ENCODE measurements at regions not wholly inside any gene's neighbourhood (a gene's known extent, or its start where the extent isn't known, plus 50 kb on each side); places are given as distances from the start of the nearest gene placed in this dataset.

DNA sequence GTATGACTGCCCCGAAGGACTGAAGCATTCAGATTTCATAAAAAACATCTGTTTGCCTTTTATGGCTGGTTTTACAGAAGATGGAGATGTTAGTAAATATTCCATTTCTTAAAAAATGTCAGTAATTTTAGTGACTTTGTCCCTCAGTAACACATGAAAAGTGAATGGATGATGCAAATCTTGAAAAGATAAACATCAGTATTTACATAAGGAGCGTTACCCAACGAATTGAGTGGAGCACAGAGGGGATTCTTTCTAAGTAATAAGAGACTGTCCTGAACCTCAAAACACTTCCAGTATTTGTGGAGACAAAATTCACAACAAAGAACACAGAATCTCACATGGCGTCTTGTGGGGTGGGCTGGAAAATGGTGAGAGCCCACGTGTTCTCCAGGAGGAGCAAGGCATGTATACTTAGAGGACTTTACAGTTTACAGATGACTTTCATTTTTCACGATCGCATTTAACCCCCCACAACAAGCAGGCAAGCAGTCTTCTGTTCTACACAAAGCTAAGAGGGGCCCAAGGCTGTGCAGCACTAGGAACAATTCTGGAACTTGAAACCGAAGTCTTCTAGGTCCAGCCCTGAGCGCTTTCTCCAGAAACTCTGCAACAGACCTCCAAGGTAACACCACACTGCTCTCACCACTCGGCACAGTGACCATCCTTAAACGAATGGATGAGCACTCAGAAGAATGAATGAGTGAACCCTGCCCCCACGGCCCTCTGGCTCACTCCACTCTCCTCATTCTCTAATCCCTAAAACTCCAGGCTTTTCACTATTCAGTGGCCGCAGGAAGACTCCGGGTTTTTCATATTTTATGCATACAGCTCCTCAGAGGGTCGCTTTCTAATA, 709.8 kb downstream of the UQCRFS1 start:
- H3K4me1 ChIP-seq (ENCODE audit: control insufficient read depth, insufficient read depth, low read length, poor library complexity, severe bottlenecking): no peaks in the 10 kb centered on the region

DNA sequence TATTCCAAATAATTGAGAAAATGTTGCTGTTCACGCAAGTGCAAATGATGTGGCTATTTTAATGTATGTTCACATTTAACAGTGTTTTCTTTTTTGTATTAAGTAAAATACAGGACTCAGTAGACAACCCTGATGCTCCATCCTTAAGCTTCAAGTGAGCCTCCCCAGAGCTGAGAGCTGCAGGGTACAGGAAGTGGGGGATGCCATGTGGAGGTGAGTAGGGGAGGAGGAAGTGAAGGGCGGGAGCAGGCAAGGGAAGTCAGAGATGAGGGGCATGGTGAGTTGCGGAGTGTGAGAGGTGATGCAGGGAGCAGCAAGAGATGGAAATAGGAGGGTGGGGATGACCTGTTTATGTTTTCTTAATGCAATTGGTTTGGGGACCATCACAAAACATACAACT, 711.0 kb downstream of the UQCRFS1 start:
- Histone ChIP-seq H3K27ac (ENCODE audit: low read depth, low read length, severe bottlenecking) (no peak overlapping the region), H3K4me3 (ENCODE audit: extremely low read depth, insufficient read depth, low read length, poor library complexity, severe bottlenecking) (no peak overlapping the region), H3K4me1 (ENCODE audit: control insufficient read depth, insufficient read depth, low read length, poor library complexity, severe bottlenecking) (no peaks in the 10 kb centered on the region), H3K36me3 (ENCODE audit: control insufficient read depth, insufficient read depth, low read length) (no peaks in the 10 kb centered on the region), H3K9me3 (ENCODE audit: control insufficient read depth, low read length) (no peaks in the 10 kb centered on the region)
- 92 to 100% methylated on average over 1 to 2 of the region's 3 CpGs for WGBS, 2 experiments (ENCODE audit: insufficient coverage in 2 of 2)

More for the DNA sequence above, 709.8 kb downstream of the UQCRFS1 start:
- no peaks in the 10 kb centered on the region for H3K36me3 ChIP-seq (ENCODE audit: control insufficient read depth, insufficient read depth, low read length)
- WGBS, 2 experiments (ENCODE audit: insufficient coverage in 2 of 2): 72 to 78% methylated on average over 10 to 11 of the region's 15 CpGs
- no peak overlapping the region for H3K4me3 ChIP-seq (ENCODE audit: extremely low read depth, insufficient read depth, low read length, poor library complexity, severe bottlenecking)
- H3K27ac ChIP-seq (ENCODE audit: low read depth, low read length, severe bottlenecking): no peak overlapping the region
- H3K9me3 ChIP-seq (ENCODE audit: control insufficient read depth, low read length): no peaks in the 10 kb centered on the region

DNA sequence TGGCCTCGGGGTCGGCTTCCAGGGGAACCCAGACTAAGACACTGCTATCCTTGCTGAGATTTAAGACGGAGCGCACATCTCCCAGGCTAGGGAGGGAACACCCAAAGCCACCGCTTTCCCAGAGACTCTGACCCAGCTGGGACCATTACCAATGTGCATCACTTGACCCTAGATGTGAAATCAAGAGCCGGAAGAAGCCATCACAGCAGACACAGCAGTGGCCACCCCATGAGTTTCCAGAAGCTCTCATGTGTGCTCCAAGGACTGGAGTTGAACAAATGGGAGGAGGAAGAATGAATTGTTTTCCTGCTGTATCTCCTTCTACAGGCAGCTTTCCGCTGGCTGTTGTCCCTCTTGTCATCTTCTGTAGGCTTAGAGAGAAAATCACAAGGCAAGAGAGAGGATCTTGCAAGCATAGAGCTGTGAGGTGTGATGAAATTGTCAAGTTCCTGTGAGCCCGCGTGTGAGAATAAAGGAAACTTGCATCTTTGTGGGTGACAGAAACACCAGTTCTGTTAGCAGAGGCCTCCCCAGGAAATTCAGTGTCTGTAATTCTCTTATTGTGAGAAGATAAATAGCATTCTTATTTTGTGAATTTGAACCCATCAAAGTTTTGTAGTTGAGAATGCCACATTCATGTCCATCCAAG, 711.8 kb downstream of the UQCRFS1 start:
- 88 to 90% methylated on average over 5 to 8 of the region's 9 CpGs for WGBS, 2 experiments (ENCODE audit: insufficient coverage in 2 of 2)
- H3K36me3 ChIP-seq (ENCODE audit: control insufficient read depth, insufficient read depth, low read length): no peaks in the 10 kb centered on the region
- H3K4me1 ChIP-seq (ENCODE audit: control insufficient read depth, insufficient read depth, low read length, poor library complexity, severe bottlenecking): no peaks in the 10 kb centered on the region
- H3K4me3 ChIP-seq (ENCODE audit: extremely low read depth, insufficient read depth, low read length, poor library complexity, severe bottlenecking): no peak overlapping the region
- H3K9me3 ChIP-seq (ENCODE audit: control insufficient read depth, low read length): no peaks in the 10 kb centered on the region
- H3K27ac ChIP-seq (ENCODE audit: low read depth, low read length, severe bottlenecking): no peak overlapping the region

DNA sequence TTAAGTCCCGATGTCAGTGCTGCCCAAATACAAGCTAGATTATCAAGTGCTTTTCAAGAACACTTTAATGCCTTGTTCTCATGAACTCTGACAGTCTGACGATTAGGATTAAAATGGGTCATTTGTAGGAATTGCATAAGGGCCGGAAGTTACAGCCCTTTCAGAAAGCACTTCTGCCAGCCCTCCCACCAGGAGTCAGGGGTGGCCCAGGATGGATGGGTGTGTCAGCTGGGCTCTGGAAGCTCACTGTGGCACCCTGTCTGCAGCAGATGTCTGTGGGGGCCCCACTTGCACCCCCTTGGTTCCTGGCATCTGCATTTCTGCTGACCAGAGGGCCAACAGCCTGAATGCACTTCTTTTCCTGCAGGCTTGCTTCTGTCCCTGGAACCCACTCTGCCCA, 712.7 kb downstream of the UQCRFS1 start:
- no peak overlapping the region for H3K4me3 ChIP-seq (ENCODE audit: extremely low read depth, insufficient read depth, low read length, poor library complexity, severe bottlenecking)
- WGBS, 2 experiments (ENCODE audit: insufficient coverage in 2 of 2): 80 to 100% methylated on average over 1 to 2 of the region's 3 CpGs
- no peaks in the 10 kb centered on the region for H3K36me3 ChIP-seq (ENCODE audit: control insufficient read depth, insufficient read depth, low read length)
- no peak overlapping the region for H3K27ac ChIP-seq (ENCODE audit: low read depth, low read length, severe bottlenecking)
- no peaks in the 10 kb centered on the region for H3K4me1 ChIP-seq (ENCODE audit: control insufficient read depth, insufficient read depth, low read length, poor library complexity, severe bottlenecking)
- H3K9me3 ChIP-seq (ENCODE audit: control insufficient read depth, low read length): no peaks in the 10 kb centered on the region

DNA sequence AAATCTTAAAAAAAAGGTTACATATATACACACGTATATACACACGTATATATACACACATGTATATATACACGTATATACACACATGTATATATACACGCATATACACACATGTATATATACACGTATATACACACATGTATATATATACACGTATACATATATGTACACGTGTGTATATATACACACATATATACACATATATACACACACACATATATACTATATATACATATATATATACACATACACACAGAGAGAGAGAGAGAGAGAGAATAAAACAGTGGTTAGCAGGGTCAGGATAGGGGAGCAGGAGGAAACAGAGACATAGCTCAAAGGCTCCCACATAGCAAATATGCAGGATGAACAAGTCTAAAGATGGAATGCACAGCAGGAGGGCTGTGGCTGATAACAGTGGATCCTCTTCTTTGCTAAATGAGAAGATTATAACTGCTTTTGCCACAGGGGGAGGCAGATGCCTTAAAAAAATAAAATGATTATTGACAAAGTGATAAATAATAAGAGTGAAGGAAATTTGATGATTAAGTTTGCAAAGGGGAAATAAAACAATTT, 714.5 kb downstream of the UQCRFS1 start:
- Histone ChIP-seq H3K4me1 (ENCODE audit: control insufficient read depth, insufficient read depth, low read length, poor library complexity, severe bottlenecking) (peaks cover 6% of the 10 kb centered on the region), H3K27ac (ENCODE audit: low read depth, low read length, severe bottlenecking) (no peak overlapping the region), H3K36me3 (ENCODE audit: control insufficient read depth, insufficient read depth, low read length) (no peaks in the 10 kb centered on the region), H3K9me3 (ENCODE audit: control insufficient read depth, low read length) (no peaks in the 10 kb centered on the region), H3K4me3 (ENCODE audit: extremely low read depth, insufficient read depth, low read length, poor library complexity, severe bottlenecking) (no peak overlapping the region)
- no CpG with 5 or more reads among the region's 7 CpGs for WGBS, 2 experiments (ENCODE audit: insufficient coverage in 2 of 2)

DNA sequence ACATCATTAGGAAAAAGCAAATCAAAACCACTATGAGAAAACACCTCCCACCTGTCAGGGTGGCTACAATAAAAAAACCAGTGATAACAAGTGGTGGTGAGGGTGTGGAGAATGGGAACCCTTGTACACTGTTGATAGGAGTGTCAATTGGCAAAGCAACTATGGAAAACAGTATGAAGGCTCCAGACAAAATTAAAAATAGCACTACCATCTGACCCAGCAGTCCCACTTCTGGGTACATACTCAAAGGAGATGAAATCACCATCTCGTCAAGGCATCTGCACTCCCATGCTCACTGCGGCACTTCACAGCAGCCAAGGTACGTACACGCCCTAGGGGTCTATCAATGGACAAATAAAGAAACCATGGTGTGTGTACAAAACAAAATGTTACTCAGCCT, 715.1 kb downstream of the UQCRFS1 start:
- 88 to 93% methylated on average over 1 to 4 of the region's 4 CpGs for WGBS, 2 experiments (ENCODE audit: insufficient coverage in 2 of 2)
- Histone ChIP-seq H3K4me1 (ENCODE audit: control insufficient read depth, insufficient read depth, low read length, poor library complexity, severe bottlenecking) (peaks cover 8% of the 10 kb centered on the region), H3K36me3 (ENCODE audit: control insufficient read depth, insufficient read depth, low read length) (no peaks in the 10 kb centered on the region), H3K27ac (ENCODE audit: low read depth, low read length, severe bottlenecking) (no peak overlapping the region), H3K9me3 (ENCODE audit: control insufficient read depth, low read length) (no peaks in the 10 kb centered on the region), H3K4me3 (ENCODE audit: extremely low read depth, insufficient read depth, low read length, poor library complexity, severe bottlenecking) (no peak overlapping the region)

DNA sequence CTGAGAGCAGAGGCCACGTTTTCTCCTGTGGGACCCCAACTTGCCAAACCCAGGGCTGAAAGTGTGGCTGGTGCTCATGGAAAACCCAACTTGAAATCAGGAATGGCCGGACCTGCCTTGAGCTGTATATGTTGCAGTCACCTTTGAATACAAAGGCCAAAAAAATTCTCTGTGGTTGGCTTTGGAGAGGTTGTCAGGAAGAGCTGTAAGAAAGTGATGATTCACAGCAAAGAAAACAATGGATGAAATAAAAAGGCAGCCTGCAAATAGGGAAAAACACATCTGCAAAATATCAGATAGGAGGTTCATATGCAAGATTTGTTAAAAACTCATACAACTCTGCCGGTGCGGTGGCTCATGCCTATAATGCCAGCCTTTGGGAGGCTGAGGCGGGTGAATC, 715.8 kb downstream of the UQCRFS1 start:
- no peaks in the 10 kb centered on the region for H3K9me3 ChIP-seq (ENCODE audit: control insufficient read depth, low read length)
- no peak overlapping the region for H3K4me3 ChIP-seq (ENCODE audit: extremely low read depth, insufficient read depth, low read length, poor library complexity, severe bottlenecking)
- WGBS, 2 experiments (ENCODE audit: insufficient coverage in 2 of 2): 89 to 93% methylated on average over 4 to 5 of the region's 5 CpGs

DNA sequence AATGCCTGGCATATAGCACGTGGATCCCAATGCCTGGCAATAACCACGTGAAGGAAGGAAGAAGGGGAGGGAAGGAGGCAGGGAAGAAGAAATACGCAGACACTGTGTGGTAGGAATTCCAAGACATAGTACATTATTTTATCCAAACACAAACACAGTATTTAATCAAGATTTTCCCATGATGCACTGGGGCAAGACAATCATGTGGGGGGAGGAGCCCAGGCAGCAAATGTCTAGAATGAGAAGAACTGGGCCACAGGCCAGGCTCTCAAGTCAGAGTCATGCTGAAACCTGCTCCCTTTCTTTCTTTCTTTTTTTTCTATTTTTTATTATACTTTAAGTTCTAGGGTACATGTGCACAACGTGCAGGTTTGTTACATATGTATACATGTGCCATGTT, 717.9 kb downstream of the UQCRFS1 start:
- Histone ChIP-seq H3K27ac (ENCODE audit: low read depth, low read length, severe bottlenecking) (no peak overlapping the region), H3K9me3 (ENCODE audit: control insufficient read depth, low read length) (no peaks in the 10 kb centered on the region), H3K36me3 (ENCODE audit: control insufficient read depth, insufficient read depth, low read length) (no peaks in the 10 kb centered on the region), H3K4me3 (ENCODE audit: extremely low read depth, insufficient read depth, low read length, poor library complexity, severe bottlenecking) (no peak overlapping the region), H3K4me1 (ENCODE audit: control insufficient read depth, insufficient read depth, low read length, poor library complexity, severe bottlenecking) (peaks cover 13% of the 10 kb centered on the region)
- 83 to 85% methylated on average over 1 to 2 of the region's 4 CpGs for WGBS, 2 experiments (ENCODE audit: insufficient coverage in 2 of 2)

More for the DNA sequence above, 715.8 kb downstream of the UQCRFS1 start:
- peaks cover 9% of the 10 kb centered on the region for H3K4me1 ChIP-seq (ENCODE audit: control insufficient read depth, insufficient read depth, low read length, poor library complexity, severe bottlenecking)
- H3K36me3 ChIP-seq (ENCODE audit: control insufficient read depth, insufficient read depth, low read length): no peaks in the 10 kb centered on the region
- H3K27ac ChIP-seq (ENCODE audit: low read depth, low read length, severe bottlenecking): no peak overlapping the region

DNA sequence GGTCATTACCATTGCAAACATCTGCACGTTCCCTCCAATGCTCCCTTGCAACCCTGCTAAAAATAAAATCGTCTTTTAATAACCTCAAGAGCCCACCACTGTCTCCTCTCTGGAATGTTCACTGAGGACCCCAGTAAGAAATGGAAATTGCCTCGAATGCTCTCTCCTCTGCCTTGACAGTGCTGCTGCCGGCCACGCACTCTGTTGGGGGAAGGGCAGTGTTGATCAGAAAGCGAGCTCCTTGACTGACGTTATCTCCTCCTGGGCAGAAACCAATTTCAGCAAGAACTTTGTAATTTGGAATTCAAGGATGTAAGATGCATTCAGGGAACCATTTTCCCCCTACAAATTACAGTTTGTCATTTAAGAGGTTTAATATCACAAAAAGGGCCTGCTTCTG, 718.5 kb downstream of the UQCRFS1 start:
- Histone ChIP-seq H3K9me3 (ENCODE audit: control insufficient read depth, low read length) (no peaks in the 10 kb centered on the region), H3K36me3 (ENCODE audit: control insufficient read depth, insufficient read depth, low read length) (no peaks in the 10 kb centered on the region), H3K4me1 (ENCODE audit: control insufficient read depth, insufficient read depth, low read length, poor library complexity, severe bottlenecking) (peaks cover 13% of the 10 kb centered on the region), H3K4me3 (ENCODE audit: extremely low read depth, insufficient read depth, low read length, poor library complexity, severe bottlenecking) (no peak overlapping the region), H3K27ac (ENCODE audit: low read depth, low read length, severe bottlenecking) (no peak overlapping the region)
- WGBS, 2 experiments (ENCODE audit: insufficient coverage in 2 of 2): 50 to 51% methylated on average over 3 of the region's 7 CpGs

DNA sequence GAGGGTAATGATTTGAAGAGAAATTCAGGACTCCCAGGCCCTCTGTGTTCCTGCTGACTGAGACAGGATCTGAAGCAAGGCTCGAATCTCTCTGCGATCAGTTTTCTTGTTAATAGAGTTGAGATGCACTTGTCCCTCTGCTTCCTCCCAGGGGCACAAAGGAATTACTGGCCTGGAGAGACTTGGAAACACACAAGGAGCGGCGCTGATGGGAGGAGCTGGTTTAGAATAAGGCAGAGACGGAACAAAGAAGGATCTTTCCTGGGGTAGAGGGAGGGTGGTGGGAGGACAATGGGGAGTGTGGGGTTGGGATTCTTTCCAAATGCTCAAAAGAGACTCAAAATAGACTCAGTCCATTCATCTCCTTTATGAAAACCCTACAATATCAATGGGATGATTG, 719.1 kb downstream of the UQCRFS1 start:
- Histone ChIP-seq H3K36me3 (ENCODE audit: control insufficient read depth, insufficient read depth, low read length) (no peaks in the 10 kb centered on the region), H3K9me3 (ENCODE audit: control insufficient read depth, low read length) (no peaks in the 10 kb centered on the region), H3K4me1 (ENCODE audit: control insufficient read depth, insufficient read depth, low read length, poor library complexity, severe bottlenecking) (peaks cover 13% of the 10 kb centered on the region), H3K4me3 (ENCODE audit: extremely low read depth, insufficient read depth, low read length, poor library complexity, severe bottlenecking) (no peak overlapping the region), H3K27ac (ENCODE audit: low read depth, low read length, severe bottlenecking) (no peak overlapping the region)
- 70 to 83% methylated on average over 2 of the region's 5 CpGs for WGBS, 2 experiments (ENCODE audit: insufficient coverage in 2 of 2)

DNA sequence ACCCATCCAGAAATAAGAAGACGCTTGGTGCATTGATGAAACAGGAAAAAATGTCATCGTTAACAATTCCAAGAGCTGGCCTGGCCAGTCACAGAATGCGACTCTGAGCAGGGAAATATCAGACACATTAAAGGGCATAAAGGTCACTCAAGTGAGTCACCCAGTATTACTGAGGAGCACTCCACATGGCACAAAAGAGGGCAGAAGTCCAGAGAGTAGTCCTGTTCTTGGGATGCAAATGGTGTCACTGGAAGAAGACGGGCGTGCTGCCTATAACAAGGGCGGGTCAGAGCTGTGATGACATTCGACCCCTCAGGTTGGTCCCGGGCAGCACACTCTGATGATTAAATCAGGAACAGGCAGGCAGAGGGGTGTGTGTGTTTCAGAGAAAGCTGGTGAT, 720.3 kb downstream of the UQCRFS1 start:
- Histone ChIP-seq H3K4me3 (ENCODE audit: extremely low read depth, insufficient read depth, low read length, poor library complexity, severe bottlenecking) (no peak overlapping the region), H3K4me1 (ENCODE audit: control insufficient read depth, insufficient read depth, low read length, poor library complexity, severe bottlenecking) (peaks cover 13% of the 10 kb centered on the region), H3K9me3 (ENCODE audit: control insufficient read depth, low read length) (no peaks in the 10 kb centered on the region), H3K27ac (ENCODE audit: low read depth, low read length, severe bottlenecking) (no peak overlapping the region), H3K36me3 (ENCODE audit: control insufficient read depth, insufficient read depth, low read length) (no peaks in the 10 kb centered on the region)
- 77 to 85% methylated on average over 7 to 8 of the region's 8 CpGs for WGBS, 2 experiments (ENCODE audit: insufficient coverage in 2 of 2)

All from mesodermal cell (in vitro differentiated cells).